GM12874 (cell line): ENCODE measurements at regions not wholly inside any gene's neighbourhood (a gene's known extent, or its start where the extent isn't known, plus 50 kb on each side); places are given as distances from the start of the nearest gene placed in this dataset.

Experiments used
- TF ChIP-seq, protein P1 (sequence below): IDR thresholded peaks from 2 replicates; pipeline ENCODE4 v1.5.1; 2011; ENCODE audit warnings: low read depth, mild to moderate bottlenecking, control low read depth, low read length, moderate library complexity; ENCODE audit not compliant: insufficient read depth

DNA sequence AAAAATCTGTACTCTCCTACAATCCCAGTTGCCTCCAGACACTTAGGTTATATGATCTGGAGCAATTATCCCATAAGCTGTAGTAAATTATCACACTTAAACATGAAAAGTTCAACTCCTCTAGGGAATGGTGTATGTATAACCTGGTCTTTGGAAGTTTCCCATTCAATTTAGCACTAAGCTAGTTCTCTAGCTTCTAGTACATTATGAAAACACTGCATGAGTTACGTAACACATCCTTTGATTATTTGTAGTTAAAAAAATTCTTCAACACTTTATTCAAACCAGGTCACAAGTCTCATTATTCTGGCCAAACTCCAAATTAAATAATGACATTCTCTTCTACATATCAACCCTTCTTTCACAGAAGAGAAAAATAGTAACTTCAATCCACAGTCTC is 827.0 kb upstream of the ADAMTS5 start:
- TF ChIP-seq, protein P1, sequence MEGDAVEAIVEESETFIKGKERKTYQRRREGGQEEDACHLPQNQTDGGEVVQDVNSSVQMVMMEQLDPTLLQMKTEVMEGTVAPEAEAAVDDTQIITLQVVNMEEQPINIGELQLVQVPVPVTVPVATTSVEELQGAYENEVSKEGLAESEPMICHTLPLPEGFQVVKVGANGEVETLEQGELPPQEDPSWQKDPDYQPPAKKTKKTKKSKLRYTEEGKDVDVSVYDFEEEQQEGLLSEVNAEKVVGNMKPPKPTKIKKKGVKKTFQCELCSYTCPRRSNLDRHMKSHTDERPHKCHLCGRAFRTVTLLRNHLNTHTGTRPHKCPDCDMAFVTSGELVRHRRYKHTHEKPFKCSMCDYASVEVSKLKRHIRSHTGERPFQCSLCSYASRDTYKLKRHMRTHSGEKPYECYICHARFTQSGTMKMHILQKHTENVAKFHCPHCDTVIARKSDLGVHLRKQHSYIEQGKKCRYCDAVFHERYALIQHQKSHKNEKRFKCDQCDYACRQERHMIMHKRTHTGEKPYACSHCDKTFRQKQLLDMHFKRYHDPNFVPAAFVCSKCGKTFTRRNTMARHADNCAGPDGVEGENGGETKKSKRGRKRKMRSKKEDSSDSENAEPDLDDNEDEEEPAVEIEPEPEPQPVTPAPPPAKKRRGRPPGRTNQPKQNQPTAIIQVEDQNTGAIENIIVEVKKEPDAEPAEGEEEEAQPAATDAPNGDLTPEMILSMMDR = no peak

DNA sequence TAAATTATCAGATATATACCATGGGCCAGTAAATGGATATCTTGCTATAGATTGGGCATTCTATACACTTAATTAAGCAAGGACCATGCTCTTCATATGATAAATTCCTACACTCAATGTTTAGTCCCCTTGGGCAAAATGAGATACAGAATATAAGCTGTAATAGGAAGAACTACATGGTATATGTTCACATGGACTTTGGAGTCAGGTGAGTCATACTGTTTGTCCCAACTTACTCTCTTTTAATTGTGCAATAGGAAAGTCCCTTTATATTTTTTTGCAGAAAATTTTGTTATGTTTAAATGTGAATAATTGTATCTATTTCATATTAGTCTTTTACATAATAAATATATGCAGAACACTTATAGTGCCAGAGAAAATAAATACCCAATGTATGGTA is 820.2 kb upstream of the ADAMTS5 start:
- TF ChIP-seq, protein P1 = no peak

DNA sequence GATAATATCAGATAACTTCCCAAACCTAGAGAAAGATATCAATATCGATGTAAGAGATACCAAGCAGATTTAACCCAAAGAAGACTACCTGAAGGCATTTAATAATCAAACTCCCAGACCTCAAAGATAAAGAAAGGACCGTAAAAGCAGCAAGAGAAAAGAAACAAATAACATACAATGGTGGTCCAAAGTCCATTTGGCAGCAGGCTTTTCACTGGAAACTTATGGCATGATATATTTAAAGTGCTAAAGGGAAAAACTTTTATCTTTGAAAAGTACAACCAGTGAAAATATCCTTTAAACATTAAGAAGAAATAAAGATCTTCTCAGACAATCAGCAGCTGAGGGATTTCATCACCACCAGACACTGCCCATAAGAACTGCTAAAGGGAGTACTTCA is 812.7 kb upstream of the ADAMTS5 start:
- TF ChIP-seq, protein P1 = no peak

DNA sequence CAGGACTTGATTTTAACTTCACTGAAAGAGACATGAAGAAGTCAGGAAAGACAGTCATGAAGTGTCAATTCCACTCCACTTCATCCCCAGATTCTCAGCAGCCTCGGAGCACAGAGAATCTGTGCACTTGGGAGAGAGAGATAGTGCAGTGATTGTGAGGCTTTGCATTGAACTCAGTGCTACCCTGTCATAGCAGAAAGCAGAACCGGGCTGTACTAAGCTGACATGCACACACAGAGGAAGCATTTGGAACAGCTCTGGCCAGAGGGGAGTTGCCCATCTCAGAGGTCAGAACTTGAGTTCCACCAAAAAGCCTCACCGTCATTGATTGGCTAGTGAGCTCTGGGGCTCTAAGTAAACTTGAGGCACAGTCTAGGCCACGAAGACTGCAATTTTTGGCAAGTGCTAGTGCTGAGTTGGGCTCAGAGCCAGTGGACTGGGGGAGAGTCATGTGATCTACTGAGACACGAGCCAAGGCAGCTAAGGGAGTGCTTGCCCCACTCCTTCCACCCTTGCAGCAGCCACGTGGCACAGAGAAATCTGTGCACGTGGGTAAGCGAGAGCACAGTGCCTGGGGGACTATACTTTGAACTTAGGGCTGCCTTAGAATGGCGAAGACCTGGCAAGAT is 810.2 kb upstream of the ADAMTS5 start:
- TF ChIP-seq, protein P1 = no peak

DNA sequence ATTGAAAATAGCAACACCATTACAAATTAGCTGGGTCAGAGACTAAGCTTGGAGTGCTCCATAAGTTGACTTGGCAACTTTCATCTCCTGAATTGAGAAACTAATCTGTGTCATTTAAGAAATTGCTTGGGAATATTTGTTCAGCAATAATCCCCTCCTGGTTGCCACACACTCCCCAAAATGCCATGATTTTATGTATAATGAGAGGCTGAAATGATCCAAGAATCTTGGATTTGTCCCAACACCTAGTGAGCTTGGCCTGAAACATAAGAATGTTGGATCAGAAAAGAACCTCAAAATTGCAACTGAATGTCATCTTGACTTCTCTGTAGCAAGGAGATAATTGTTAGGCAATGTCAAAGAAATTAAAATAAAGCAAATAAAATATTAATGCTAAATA is 805.9 kb upstream of the ADAMTS5 start:
- TF ChIP-seq, protein P1 = no peak

DNA sequence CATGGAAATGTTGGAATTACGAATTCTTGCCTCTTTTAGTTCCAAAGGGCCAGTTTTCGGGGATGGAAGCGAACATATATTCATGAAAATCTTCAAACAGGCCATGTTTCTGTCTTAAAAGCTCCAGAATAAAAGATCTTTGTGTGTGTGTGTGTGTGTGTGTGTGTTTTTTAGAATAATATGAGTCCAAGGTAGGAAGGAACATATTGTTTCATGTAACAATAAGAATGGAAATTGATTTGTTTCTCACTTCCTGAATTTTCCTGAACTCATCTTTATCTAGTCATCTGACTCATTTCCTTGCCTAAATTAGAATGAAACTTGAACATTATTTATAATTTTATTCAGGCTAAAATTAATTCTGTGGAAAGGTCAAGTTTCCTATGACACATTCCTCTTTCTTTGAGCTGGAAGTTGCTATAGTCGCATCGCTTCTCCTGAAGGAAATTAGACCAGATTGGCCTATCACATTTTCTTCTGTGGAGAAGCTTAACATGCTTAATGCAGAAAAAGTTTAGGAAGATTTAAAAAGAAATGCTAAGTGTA is 805.1 kb upstream of the ADAMTS5 start:
- TF ChIP-seq, protein P1 = no peak

DNA sequence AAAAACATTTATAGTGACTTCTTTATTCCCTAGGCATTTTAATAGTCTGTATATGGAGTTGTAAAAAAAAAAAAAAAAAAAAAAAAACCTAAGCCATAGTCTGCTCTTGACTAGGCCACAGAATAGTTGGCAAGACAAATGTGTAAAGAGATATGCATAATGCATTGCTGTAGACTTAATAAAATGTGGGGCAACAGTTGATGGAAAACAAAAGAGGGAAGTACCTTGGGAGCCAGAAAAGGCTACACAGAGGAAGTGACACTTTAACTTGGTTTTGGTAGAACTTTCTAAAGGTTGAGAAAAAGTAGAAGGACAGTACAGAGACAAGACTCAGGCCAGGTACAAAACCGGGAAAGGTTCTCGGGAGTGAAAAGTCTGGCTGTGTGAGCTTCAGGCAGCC is 802.9 kb upstream of the ADAMTS5 start:
- TF ChIP-seq, protein P1 = no peak

DNA sequence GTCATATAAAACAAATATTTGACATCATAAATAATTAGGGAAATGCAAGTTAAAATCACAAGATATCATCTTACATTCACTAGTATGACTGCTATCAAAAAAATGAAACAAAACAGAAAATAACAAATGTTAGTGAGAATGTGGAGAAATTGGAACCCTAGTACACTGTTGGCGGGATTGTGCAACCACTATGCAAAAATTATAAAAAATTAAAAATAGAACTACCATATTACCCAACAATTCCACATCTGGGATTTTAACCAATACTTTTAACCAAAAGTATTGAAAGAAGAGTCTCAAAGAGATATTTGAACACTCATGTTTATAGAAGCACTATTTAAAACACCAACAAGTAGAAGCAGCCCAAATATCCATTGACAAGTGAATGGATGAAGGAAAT is 797.2 kb upstream of the ADAMTS5 start:
- TF ChIP-seq, protein P1 = no peak
